Esophagus squamous epithelium (tissue), 5 donors: ENCODE measurements at regions not wholly inside any gene's neighbourhood (a gene's known extent, or its start where the extent isn't known, plus 50 kb on each side); places are given as distances from the start of the nearest gene placed in this dataset.
"Not testable (repeated sequence)": the region's sequence is repeated elsewhere in the genome, so short reads cannot be mapped to it uniquely, and the experiment has no call there.

Source experiments
- DNase-seq: peaks from one replicate; lab custom pipeline; 2025; lab: John Stamatoyannopoulos, UW
- H3K27ac ChIP-seq, 4 donors: fragments of 200-600 bp; sonication (generic); one replicate each; pipeline ENCODE4 v1.5.1; 2016 to 2019; ENCODE audit warnings: mild to moderate bottlenecking in 1 of 4
- H3K27me3 ChIP-seq, 4 donors: fragments of 200-600 bp; sonication (generic); 1 replicate in 3 of 4; 2 replicates in 1 of 4; pipeline versions ENCODE4 v1.5.1 to v1.6.0; 2017 to 2021; ENCODE audit warnings: antibody characterized with exemption in 1 of 4
- H3K36me3 ChIP-seq, 3 donors: fragments of 200-600 bp; sonication (generic); one replicate each; pipeline ENCODE4 v1.5.1; 2016 to 2019
- H3K4me1 ChIP-seq, 3 donors: fragments of 200-600 bp; sonication (generic); one replicate each; pipeline ENCODE4 v1.5.1; 2017 to 2019
- H3K4me3 ChIP-seq, 4 donors: fragments of 200-600 bp; sonication (generic); 1 replicate in 3 of 4; 2 replicates in 1 of 4; pipeline ENCODE4 v1.5.1; 2016 to 2019; ENCODE audit warnings: mild to moderate bottlenecking in 2 of 4, moderate library complexity in 1 of 4
- H3K9me3 ChIP-seq, 3 donors: fragments of 200-600 bp; sonication (generic); one replicate each; pipeline ENCODE4 v1.5.1; 2016 to 2019
- CTCF ChIP-seq, 6 experiments: fragments of 450-650 bp in 4 of 6; fragments of 200-600 bp in 2 of 6; sonication (generic) in 2 of 6; IDR thresholded peaks; one replicate each; pipeline ENCODE4 v1.5.1; 2016 to 2019; ENCODE audit warnings: antibody characterized with exemption in 6 of 6, mild to moderate bottlenecking in 4 of 6, moderate library complexity in 4 of 6
- POLR2A ChIP-seq, 4 donors: fragments of 450-650 bp; IDR thresholded peaks; one replicate each; pipeline ENCODE4 v1.6.1; 2017; ENCODE audit warnings: antibody characterized with exemption in 4 of 4, mild to moderate bottlenecking in 4 of 4, moderate library complexity in 3 of 4
- WGBS, 2 donors: methylation state at CpG; one replicate each; pipeline ENCODE4 v1.1.5; 2018; 5-methylcytosine and 5-hydroxymethylcytosine counted together
- intact Hi-C: fragments of 100-400 bp; cut with DNase I; formaldehyde crosslinking; loops from one replicate; pipeline ENCODE4 v1.15.0; 2022
- donor health status: DM: yes; HTN: yes; CAD: no.

DNA sequence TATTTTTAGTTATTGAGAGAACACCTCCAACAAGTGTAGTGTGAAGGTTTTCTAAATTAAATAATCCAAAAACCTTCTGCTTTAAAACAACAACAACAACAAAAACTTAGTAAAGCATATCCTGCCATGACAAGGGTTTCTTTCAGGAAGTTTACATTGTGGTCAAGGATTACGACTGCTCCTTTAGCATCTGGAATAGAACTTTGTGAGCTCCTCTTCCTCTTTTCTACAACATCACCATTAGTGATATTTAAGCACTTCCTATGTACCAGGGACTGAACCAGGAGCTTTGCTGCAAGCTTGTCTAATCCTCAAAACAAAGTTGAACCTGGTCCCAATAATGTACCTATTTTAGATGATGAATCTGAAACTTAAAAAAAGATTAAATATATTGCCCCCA lies 315.4 kb upstream of the KITLG start:
- Histone ChIP-seq H3K36me3 (no peaks in the 10 kb centered on the region), H3K4me3 (no peak overlapping the region), H3K9me3 (no peaks in the 10 kb centered on the region), H3K27ac (no peak overlapping the region), H3K4me1 (no peaks in the 10 kb centered on the region), H3K27me3 (no peaks in the 10 kb centered on the region)
- TF ChIP-seq POLR2A (IDR thresholded peaks at IDR 0.05) (no peak), CTCF (IDR thresholded peaks at IDR 0.05) (no peak)
- WGBS, 2 donors = 38 to 74% methylated on average over 1 of the region's 1 CpG
- intact Hi-C loops = no loop called here
- DNase-seq = no peak

DNA sequence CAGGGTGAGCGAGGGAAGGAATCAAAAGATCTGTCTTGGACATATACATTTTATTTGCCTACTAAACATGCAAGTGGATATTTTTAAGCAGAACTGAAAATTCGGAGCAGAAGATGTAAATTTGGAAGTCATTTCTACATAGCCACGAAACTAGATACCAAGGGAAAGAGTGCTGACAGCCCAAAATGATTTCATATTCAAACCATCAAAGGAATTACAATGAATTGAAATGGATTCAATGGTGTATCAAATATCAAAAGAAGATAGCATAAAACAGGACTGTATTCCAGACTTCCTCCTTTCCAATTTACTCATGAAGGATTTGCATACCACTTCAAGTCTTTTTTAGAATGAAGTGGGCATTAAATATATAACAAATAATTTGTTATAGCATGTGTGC lies 313.5 kb upstream of the KITLG start:
- Histone ChIP-seq H3K9me3 (no peaks in the 10 kb centered on the region), H3K36me3 (no peaks in the 10 kb centered on the region), H3K4me1 (no peaks in the 10 kb centered on the region), H3K27me3 (no peaks in the 10 kb centered on the region), H3K27ac (no peak overlapping the region), H3K4me3 (no peak overlapping the region)
- intact Hi-C loops = no loop called here
- TF ChIP-seq POLR2A (IDR thresholded peaks at IDR 0.05) (no peak), CTCF (IDR thresholded peaks at IDR 0.05) (no peak)
- no peak for DNase-seq
- WGBS, 2 donors = 62 to 85% methylated on average over 3 of the region's 3 CpGs

DNA sequence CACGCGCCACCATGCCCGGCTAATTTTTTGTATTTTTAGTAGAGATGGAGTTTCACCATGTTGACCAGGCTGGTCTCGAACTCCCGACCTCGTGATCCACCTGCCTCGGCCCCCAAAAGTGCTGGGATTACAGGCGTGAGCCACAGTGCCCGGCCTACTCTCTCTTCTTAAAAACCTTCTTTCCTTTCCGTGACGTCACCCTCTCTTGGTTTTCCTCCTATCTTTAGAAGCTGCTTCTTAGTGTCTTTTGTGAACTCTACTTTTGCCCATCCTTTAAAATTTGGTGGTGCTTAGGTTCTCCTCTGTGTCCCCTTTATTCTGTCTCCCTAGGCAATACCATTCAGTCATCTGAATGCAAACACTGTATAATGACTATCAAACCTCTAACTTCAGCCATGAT lies 311.2 kb upstream of the KITLG start:
- H3K27ac ChIP-seq, H3K9me3 ChIP-seq, H3K36me3 ChIP-seq, intact Hi-C loops, DNase-seq, H3K4me3 ChIP-seq, H3K4me1 ChIP-seq, H3K27me3 ChIP-seq: not testable (repeated sequence)
- whole genome bisulfite sequencing, 2 donors = 94 to 95% methylated on average over 11 of the region's 11 CpGs

DNA sequence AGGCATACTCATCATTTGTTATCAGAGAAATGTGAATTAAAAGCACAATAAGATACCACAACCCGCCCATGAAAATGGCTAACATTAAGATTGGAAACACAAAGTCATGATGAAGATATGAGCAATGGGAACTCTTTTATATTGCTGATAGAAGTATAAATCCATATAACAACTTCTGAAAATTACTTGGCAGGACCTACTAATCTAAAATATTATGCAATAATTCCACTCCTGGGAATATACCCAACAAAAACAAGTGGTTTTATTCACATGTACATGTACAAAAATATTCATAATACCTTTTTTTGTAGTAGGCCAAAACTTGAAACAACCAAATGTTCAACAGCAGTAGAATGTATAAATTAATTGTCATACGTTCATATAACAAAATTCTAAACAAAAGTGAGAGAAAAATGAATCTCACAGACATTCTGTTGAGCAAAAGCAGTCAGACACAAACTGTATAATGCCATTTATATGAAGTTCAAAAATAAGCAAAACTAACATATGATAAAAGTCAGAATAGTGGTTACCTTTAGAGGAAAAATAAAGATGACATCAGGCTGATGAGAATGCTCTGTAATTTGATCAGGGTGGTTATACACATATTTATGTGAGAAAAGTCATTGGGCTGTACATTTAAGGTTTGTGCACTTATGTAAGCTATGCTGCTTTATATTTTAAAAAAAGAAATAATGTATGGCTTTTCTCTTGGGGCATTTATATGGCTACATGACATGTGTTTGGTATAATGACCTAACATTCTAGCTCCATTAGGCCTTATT lies 309.2 kb upstream of the KITLG start:
- no peak overlapping the region for H3K27ac ChIP-seq
- H3K27me3 ChIP-seq = no peaks in the 10 kb centered on the region
- DNase-seq = no peak
- no peaks in the 10 kb centered on the region for H3K9me3 ChIP-seq
- no peak overlapping the region for H3K4me3 ChIP-seq
- TF ChIP-seq POLR2A (IDR thresholded peaks at IDR 0.05) (no peak), CTCF (IDR thresholded peaks at IDR 0.05) (no peak)
- no peaks in the 10 kb centered on the region for H3K4me1 ChIP-seq
- no peaks in the 10 kb centered on the region for H3K36me3 ChIP-seq
- 31 to 45% methylated on average over 2 of the region's 2 CpGs for WGBS, 2 donors
- intact Hi-C loops = no loop called here

- Histone ChIP-seq H3K4me3 (no peak overlapping the region), H3K27ac (no peak overlapping the region), H3K4me1 (no peaks in the 10 kb centered on the region), H3K36me3 (no peaks in the 10 kb centered on the region), H3K9me3 (no peaks in the 10 kb centered on the region), H3K27me3 (no peaks in the 10 kb centered on the region)
- 95 to 96% methylated on average over 2 of the region's 2 CpGs for WGBS, 2 donors
- intact Hi-C loops = no loop called here
- no peak for DNase-seq
- no peak for TF ChIP-seq POLR2A (IDR thresholded peaks at IDR 0.05)
- no peak for TF ChIP-seq CTCF (IDR thresholded peaks at IDR 0.05)
Observed at GRCh38 chr12:88884600-88884999, 304.3 kb upstream of the KITLG start.
